Activated T-helper 1 cell treated with anti-CD3 and anti-CD28 coated beads, Interleukin-12 subunit alpha, Interleukin-12 subunit beta, Interleukin-2, Interleukin-4 antibody, amounts not matched to agents 30 ng/mL and 10 ng/mL and 1 ng/mL, durations not matched to agents 14 hours and 24 hours and 36 hours (primary cell): ENCODE measurements at regions not wholly inside any gene's neighbourhood (a gene's known extent, or its start where the extent isn't known, plus 50 kb on each side); places are given as distances from the start of the nearest gene placed in this dataset.

ENCODE experiments used
- DNase-seq: peaks from one replicate; pipeline ENCODE4 v3.0.0; 2021; ENCODE audit warnings: low spot score
- H3K27ac Mint-ChIP-seq: one replicate; pipeline ENCODE4 v1.8.0; 2021; ENCODE audit warnings: mild to moderate bottlenecking, mixed read lengths
- H3K27me3 Mint-ChIP-seq: one replicate; pipeline ENCODE4 v1.8.0; 2022; ENCODE audit warnings: mild to moderate bottlenecking, moderate library complexity, mixed read lengths; ENCODE audit not compliant: insufficient read depth
- H3K36me3 Mint-ChIP-seq: one replicate; pipeline ENCODE4 v1.8.0; 2021; ENCODE audit warnings: low read depth, mixed read lengths
- H3K4me1 Mint-ChIP-seq: one replicate; pipeline ENCODE4 v1.8.0; 2021; ENCODE audit warnings: low read depth, mixed read lengths
- H3K4me3 Mint-ChIP-seq: one replicate; pipeline ENCODE4 v1.8.0; 2021; ENCODE audit warnings: mild to moderate bottlenecking, moderate library complexity, mixed read lengths
- H3K9me3 Mint-ChIP-seq: one replicate; pipeline ENCODE4 v1.8.0; 2021; ENCODE audit warnings: mixed read lengths
- intact Hi-C: fragments of 100-400 bp; cut with micrococcal nuclease; formaldehyde crosslinking; loops from one replicate; pipeline ENCODE4 v1.15.1; 2024

GRCh38 chr2:75959724-75960471 is 249.2 kb upstream of the GCFC2 start:
- Mint-ChIP-seq H3K4me1 (no peaks in the 10 kb centered on the region), H3K36me3 (no peaks in the 10 kb centered on the region), H3K27me3 (no peaks in the 10 kb centered on the region), H3K27ac (no peak overlapping the region), H3K9me3 (no peaks in the 10 kb centered on the region), H3K4me3 (no peak overlapping the region)
- DNase-seq = no peak
- intact Hi-C loops = no loop called here

- DNase-seq = no peak
- Mint-ChIP-seq H3K4me3 (no peak overlapping the region), H3K4me1 (no peaks in the 10 kb centered on the region), H3K9me3 (no peaks in the 10 kb centered on the region), H3K27me3 (no peaks in the 10 kb centered on the region), H3K27ac (no peak overlapping the region), H3K36me3 (no peaks in the 10 kb centered on the region)
- intact Hi-C loops = no loop called here
Observed at GRCh38 chr2:75954761-75955160, 244.0 kb upstream of the GCFC2 start.

- H3K27ac Mint-ChIP-seq = no peak overlapping the region
- intact Hi-C loops = no loop called here
- H3K27me3 Mint-ChIP-seq = no peaks in the 10 kb centered on the region
- no peaks in the 10 kb centered on the region for H3K9me3 Mint-ChIP-seq
- H3K4me3 Mint-ChIP-seq = no peak overlapping the region
- H3K36me3 Mint-ChIP-seq = no peaks in the 10 kb centered on the region
- no peak for DNase-seq
- H3K4me1 Mint-ChIP-seq = no peaks in the 10 kb centered on the region
Observed at GRCh38 chr2:75952173-75952572, 241.5 kb upstream of the GCFC2 start.

GRCh38 chr2:75949385-75950030 is 238.8 kb upstream of the GCFC2 start:
- Mint-ChIP-seq H3K4me1 (no peaks in the 10 kb centered on the region), H3K27ac (no peak overlapping the region), H3K36me3 (no peaks in the 10 kb centered on the region), H3K27me3 (no peaks in the 10 kb centered on the region), H3K9me3 (no peaks in the 10 kb centered on the region), H3K4me3 (no peak overlapping the region)
- no peak for DNase-seq
- intact Hi-C loops = no loop called here

GRCh38 chr2:75936311-75936710 is 225.6 kb upstream of the GCFC2 start:
- H3K27me3 Mint-ChIP-seq = no peaks in the 10 kb centered on the region

GRCh38 chr2:75932996-75933395 is 222.3 kb upstream of the GCFC2 start:
- intact Hi-C loops = no loop called here
- peaks cover 3% of the 10 kb centered on the region for H3K9me3 Mint-ChIP-seq
- DNase-seq = no peak
- no peaks in the 10 kb centered on the region for H3K27me3 Mint-ChIP-seq
- H3K36me3 Mint-ChIP-seq = no peaks in the 10 kb centered on the region
- no peak overlapping the region for H3K27ac Mint-ChIP-seq
- H3K4me1 Mint-ChIP-seq = no peaks in the 10 kb centered on the region
- H3K4me3 Mint-ChIP-seq = no peak overlapping the region

More at GRCh38 chr2:75936311-75936710, 225.6 kb upstream of the GCFC2 start:
- Mint-ChIP-seq H3K27ac (no peak overlapping the region), H3K4me1 (no peaks in the 10 kb centered on the region), H3K9me3 (peaks cover 14% of the 10 kb centered on the region), H3K36me3 (no peaks in the 10 kb centered on the region), H3K4me3 (no peak overlapping the region)
- no peak for DNase-seq
- intact Hi-C loops = no loop called here

GRCh38 chr2:75928093-75928492 is 217.4 kb upstream of the GCFC2 start:
- H3K27ac Mint-ChIP-seq = no peak overlapping the region
- no peaks in the 10 kb centered on the region for H3K36me3 Mint-ChIP-seq
- no peak for DNase-seq
- H3K4me1 Mint-ChIP-seq = no peaks in the 10 kb centered on the region
- no peak overlapping the region for H3K4me3 Mint-ChIP-seq
- H3K27me3 Mint-ChIP-seq = no peaks in the 10 kb centered on the region
- intact Hi-C loops = no loop called here
- no peaks in the 10 kb centered on the region for H3K9me3 Mint-ChIP-seq

GRCh38 chr2:75925331-75926024 is 214.8 kb upstream of the GCFC2 start:
- Mint-ChIP-seq H3K36me3 (no peaks in the 10 kb centered on the region), H3K27ac (no peak overlapping the region), H3K4me3 (no peak overlapping the region), H3K9me3 (no peaks in the 10 kb centered on the region), H3K27me3 (no peaks in the 10 kb centered on the region), H3K4me1 (no peaks in the 10 kb centered on the region)
- intact Hi-C loops = no loop called here
- no peak for DNase-seq

GRCh38 chr2:75922191-75922590 is 211.5 kb upstream of the GCFC2 start:
- H3K36me3 Mint-ChIP-seq = no peaks in the 10 kb centered on the region
- peaks cover 4% of the 10 kb centered on the region for H3K9me3 Mint-ChIP-seq
- no peaks in the 10 kb centered on the region for H3K27me3 Mint-ChIP-seq
- intact Hi-C loops = no loop called here
- H3K4me1 Mint-ChIP-seq = no peaks in the 10 kb centered on the region
- H3K27ac Mint-ChIP-seq = no peak overlapping the region
- no peak for DNase-seq
- no peak overlapping the region for H3K4me3 Mint-ChIP-seq

GRCh38 chr2:75920859-75921551 is 210.3 kb upstream of the GCFC2 start:
- intact Hi-C loops = no loop called here
- H3K27ac Mint-ChIP-seq = no peak overlapping the region
- peaks cover 4% of the 10 kb centered on the region for H3K9me3 Mint-ChIP-seq
- no peak overlapping the region for H3K4me3 Mint-ChIP-seq
- DNase-seq = no peak
- H3K36me3 Mint-ChIP-seq = no peaks in the 10 kb centered on the region
- H3K27me3 Mint-ChIP-seq = no peaks in the 10 kb centered on the region
- H3K4me1 Mint-ChIP-seq = no peaks in the 10 kb centered on the region

- no peaks in the 10 kb centered on the region for H3K27me3 Mint-ChIP-seq
- H3K4me1 Mint-ChIP-seq = no peaks in the 10 kb centered on the region
- no peak overlapping the region for H3K4me3 Mint-ChIP-seq
- no peak for DNase-seq
- no peaks in the 10 kb centered on the region for H3K36me3 Mint-ChIP-seq
- no peak overlapping the region for H3K27ac Mint-ChIP-seq
- intact Hi-C loops = no loop called here
- peaks cover 4% of the 10 kb centered on the region for H3K9me3 Mint-ChIP-seq
Observed at GRCh38 chr2:75915851-75916634, 205.3 kb upstream of the GCFC2 start.

- intact Hi-C loops = no loop called here
- no peaks in the 10 kb centered on the region for H3K4me1 Mint-ChIP-seq
- H3K4me3 Mint-ChIP-seq = no peak overlapping the region
- H3K9me3 Mint-ChIP-seq = no peaks in the 10 kb centered on the region
- no peaks in the 10 kb centered on the region for H3K27me3 Mint-ChIP-seq
- no peak overlapping the region for H3K27ac Mint-ChIP-seq
- no peaks in the 10 kb centered on the region for H3K36me3 Mint-ChIP-seq
- DNase-seq = no peak
Observed at GRCh38 chr2:75896779-75897366, 186.2 kb upstream of the GCFC2 start.
